ENCODE measurements at regions not wholly inside any gene's neighbourhood (a gene's known extent, or its start where the extent isn't known, plus 50 kb on each side); places are given as distances from the start of the nearest gene placed in this dataset.
A peak's percentile ranks its signal among the peaks of the same experiment; 100 is the strongest.

DNA sequence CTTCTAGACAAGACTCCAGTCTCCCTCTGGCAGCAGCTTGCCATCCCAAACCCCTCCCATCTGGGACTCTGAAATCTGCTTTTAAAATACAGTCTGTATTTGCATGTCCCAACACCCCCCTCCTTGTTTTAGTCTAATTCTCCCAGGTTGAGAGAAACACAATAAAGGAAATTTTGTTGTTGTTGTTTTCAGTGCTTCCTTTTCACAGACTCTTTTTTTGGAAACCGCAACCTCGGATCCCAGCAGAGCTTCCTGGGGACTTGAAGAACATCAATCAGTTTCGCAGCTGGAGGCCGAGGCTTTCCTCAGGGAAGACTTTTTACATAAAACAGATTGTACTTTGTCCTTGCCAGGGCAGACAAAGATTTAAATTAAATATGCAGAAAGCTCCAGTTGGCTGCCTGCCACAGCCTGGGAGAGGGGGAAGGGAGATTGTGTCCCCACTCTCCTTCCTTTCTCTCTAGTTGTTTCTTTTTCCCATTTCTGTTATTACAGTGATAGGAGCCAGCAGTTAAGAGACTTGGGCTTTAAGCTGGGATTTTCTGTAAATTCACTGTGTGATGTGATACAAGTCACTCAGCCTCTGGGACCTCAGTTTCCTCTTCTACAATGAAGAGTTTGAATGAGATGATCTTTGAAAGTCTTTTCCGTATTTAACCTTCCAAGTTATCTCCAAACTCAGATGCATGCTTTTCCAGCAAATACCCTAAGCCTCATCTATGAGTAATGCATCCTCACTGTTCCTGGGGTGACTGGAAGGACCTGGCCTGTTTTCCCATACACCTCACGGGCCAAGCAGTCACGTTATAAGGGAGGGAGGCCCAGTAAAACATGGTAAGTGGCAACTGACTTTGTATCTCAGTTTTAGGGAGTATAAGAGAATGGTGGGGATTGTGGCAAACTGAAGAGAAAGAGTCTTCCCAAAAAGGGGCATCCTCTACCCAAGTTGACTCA, 192.3 kb downstream of the REEP3 start (continued):
- TF ChIP-seq, protein P1, sequence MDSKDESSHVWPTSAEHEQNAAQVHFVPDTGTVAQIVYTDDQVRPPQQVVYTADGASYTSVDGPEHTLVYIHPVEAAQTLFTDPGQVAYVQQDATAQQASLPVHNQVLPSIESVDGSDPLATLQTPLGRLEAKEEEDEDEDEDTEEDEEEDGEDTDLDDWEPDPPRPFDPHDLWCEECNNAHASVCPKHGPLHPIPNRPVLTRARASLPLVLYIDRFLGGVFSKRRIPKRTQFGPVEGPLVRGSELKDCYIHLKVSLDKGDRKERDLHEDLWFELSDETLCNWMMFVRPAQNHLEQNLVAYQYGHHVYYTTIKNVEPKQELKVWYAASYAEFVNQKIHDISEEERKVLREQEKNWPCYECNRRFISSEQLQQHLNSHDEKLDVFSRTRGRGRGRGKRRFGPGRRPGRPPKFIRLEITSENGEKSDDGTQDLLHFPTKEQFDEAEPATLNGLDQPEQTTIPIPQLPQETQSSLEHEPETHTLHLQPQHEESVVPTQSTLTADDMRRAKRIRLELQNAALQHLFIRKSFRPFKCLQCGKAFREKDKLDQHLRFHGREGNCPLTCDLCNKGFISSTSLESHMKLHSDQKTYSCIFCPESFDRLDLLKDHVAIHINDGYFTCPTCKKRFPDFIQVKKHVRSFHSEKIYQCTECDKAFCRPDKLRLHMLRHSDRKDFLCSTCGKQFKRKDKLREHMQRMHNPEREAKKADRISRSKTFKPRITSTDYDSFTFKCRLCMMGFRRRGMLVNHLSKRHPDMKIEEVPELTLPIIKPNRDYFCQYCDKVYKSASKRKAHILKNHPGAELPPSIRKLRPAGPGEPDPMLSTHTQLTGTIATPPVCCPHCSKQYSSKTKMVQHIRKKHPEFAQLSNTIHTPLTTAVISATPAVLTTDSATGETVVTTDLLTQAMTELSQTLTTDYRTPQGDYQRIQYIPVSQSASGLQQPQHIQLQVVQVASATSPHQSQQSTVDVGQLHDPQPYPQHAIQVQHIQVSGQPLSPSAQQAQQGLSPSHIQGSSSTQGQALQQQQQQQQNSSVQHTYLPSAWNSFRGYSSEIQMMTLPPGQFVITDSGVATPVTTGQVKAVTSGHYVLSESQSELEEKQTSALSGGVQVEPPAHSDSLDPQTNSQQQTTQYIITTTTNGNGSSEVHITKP (tag by site-specific recombination; IDR thresholded peaks at IDR 0.05): peak; percentile 75
- TF ChIP-seq ZNF600 (tag by site-specific recombination; IDR thresholded peaks at IDR 0.05): no peak
- peak; percentile 72 for TF ChIP-seq ZNF423 (tag by site-specific recombination; IDR thresholded peaks at IDR 0.05)
- no peak for TF ChIP-seq ZNF785 (tag by site-specific recombination; IDR thresholded peaks at IDR 0.05)
- no peak for TF ChIP-seq ZFP3 (tag by site-specific recombination; IDR thresholded peaks at IDR 0.05; ENCODE audit: low read depth)
- TF ChIP-seq FEZF1 (tag by site-specific recombination; IDR thresholded peaks at IDR 0.05): peak; percentile 91
- no peak for TF ChIP-seq ZNF324 (tag by site-specific recombination; IDR thresholded peaks at IDR 0.05)
- TF ChIP-seq, protein P2, sequence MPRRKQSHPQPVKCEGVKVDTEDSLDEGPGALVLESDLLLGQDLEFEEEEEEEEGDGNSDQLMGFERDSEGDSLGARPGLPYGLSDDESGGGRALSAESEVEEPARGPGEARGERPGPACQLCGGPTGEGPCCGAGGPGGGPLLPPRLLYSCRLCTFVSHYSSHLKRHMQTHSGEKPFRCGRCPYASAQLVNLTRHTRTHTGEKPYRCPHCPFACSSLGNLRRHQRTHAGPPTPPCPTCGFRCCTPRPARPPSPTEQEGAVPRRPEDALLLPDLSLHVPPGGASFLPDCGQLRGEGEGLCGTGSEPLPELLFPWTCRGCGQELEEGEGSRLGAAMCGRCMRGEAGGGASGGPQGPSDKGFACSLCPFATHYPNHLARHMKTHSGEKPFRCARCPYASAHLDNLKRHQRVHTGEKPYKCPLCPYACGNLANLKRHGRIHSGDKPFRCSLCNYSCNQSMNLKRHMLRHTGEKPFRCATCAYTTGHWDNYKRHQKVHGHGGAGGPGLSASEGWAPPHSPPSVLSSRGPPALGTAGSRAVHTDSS (tag by site-specific recombination; IDR thresholded peaks at IDR 0.05): 0 out of 2 replicates have a peak, but pooled peaks have one; percentile 11
- TF ChIP-seq, protein P3, sequence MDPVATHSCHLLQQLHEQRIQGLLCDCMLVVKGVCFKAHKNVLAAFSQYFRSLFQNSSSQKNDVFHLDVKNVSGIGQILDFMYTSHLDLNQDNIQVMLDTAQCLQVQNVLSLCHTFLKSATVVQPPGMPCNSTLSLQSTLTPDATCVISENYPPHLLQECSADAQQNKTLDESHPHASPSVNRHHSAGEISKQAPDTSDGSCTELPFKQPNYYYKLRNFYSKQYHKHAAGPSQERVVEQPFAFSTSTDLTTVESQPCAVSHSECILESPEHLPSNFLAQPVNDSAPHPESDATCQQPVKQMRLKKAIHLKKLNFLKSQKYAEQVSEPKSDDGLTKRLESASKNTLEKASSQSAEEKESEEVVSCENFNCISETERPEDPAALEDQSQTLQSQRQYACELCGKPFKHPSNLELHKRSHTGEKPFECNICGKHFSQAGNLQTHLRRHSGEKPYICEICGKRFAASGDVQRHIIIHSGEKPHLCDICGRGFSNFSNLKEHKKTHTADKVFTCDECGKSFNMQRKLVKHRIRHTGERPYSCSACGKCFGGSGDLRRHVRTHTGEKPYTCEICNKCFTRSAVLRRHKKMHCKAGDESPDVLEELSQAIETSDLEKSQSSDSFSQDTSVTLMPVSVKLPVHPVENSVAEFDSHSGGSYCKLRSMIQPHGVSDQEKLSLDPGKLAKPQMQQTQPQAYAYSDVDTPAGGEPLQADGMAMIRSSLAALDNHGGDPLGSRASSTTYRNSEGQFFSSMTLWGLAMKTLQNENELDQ (tag by site-specific recombination; IDR thresholded peaks at IDR 0.05; ENCODE audit: low read depth): no peak
- TF ChIP-seq ZNF311 (tag by site-specific recombination; IDR thresholded peaks at IDR 0.05; ENCODE audit: borderline replicate concordance): no peak
- no peak for TF ChIP-seq SCRT1 (tag by site-specific recombination; IDR thresholded peaks at IDR 0.05; ENCODE audit: borderline replicate concordance)
- TF ChIP-seq ZSCAN16 (tag by site-specific recombination; IDR thresholded peaks at IDR 0.05): no peak
- no peak for TF ChIP-seq ZNF24 (tag by site-specific recombination; IDR thresholded peaks at IDR 0.05)
- TF ChIP-seq, protein P4, sequence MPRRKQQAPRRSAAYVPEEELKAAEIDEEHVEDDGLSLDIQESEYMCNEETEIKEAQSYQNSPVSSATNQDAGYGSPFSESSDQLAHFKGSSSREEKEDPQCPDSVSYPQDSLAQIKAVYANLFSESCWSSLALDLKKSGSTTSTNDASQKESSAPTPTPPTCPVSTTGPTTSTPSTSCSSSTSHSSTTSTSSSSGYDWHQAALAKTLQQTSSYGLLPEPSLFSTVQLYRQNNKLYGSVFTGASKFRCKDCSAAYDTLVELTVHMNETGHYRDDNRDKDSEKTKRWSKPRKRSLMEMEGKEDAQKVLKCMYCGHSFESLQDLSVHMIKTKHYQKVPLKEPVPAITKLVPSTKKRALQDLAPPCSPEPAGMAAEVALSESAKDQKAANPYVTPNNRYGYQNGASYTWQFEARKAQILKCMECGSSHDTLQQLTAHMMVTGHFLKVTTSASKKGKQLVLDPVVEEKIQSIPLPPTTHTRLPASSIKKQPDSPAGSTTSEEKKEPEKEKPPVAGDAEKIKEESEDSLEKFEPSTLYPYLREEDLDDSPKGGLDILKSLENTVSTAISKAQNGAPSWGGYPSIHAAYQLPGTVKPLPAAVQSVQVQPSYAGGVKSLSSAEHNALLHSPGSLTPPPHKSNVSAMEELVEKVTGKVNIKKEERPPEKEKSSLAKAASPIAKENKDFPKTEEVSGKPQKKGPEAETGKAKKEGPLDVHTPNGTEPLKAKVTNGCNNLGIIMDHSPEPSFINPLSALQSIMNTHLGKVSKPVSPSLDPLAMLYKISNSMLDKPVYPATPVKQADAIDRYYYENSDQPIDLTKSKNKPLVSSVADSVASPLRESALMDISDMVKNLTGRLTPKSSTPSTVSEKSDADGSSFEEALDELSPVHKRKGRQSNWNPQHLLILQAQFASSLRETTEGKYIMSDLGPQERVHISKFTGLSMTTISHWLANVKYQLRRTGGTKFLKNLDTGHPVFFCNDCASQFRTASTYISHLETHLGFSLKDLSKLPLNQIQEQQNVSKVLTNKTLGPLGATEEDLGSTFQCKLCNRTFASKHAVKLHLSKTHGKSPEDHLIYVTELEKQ (tag by site-specific recombination; IDR thresholded peaks at IDR 0.05; ENCODE audit: borderline replicate concordance): peak; percentile 37; the same call in 1 of the 2 replicates
- TF ChIP-seq ZNF677 (tag by site-specific recombination; IDR thresholded peaks at IDR 0.05): no peak
- peak; percentile 53; the same call in 1 of the 2 replicates for TF ChIP-seq ZNF394 (tag by site-specific recombination; IDR thresholded peaks at IDR 0.05; ENCODE audit: borderline replicate concordance)
- peak; percentile 87 for TF ChIP-seq ZNF664 (tag by site-specific recombination; IDR thresholded peaks at IDR 0.05)
- no peak for TF ChIP-seq ZNF529 (tag by site-specific recombination; IDR thresholded peaks at IDR 0.05; ENCODE audit: insufficient replicate concordance)
- TF ChIP-seq ZNF426 (tag by site-specific recombination; IDR thresholded peaks at IDR 0.05): no peak
- TF ChIP-seq, protein P5, sequence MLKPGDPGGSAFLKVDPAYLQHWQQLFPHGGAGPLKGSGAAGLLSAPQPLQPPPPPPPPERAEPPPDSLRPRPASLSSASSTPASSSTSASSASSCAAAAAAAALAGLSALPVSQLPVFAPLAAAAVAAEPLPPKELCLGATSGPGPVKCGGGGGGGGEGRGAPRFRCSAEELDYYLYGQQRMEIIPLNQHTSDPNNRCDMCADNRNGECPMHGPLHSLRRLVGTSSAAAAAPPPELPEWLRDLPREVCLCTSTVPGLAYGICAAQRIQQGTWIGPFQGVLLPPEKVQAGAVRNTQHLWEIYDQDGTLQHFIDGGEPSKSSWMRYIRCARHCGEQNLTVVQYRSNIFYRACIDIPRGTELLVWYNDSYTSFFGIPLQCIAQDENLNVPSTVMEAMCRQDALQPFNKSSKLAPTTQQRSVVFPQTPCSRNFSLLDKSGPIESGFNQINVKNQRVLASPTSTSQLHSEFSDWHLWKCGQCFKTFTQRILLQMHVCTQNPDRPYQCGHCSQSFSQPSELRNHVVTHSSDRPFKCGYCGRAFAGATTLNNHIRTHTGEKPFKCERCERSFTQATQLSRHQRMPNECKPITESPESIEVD (tag by site-specific recombination; IDR thresholded peaks at IDR 0.05): peak; percentile 100
- no peak for TF ChIP-seq ZNF155 (tag by site-specific recombination; IDR thresholded peaks at IDR 0.05)
- no peak for TF ChIP-seq ZNF16 (tag by site-specific recombination; IDR thresholded peaks at IDR 0.05; ENCODE audit: low read depth)
- TF ChIP-seq, protein P6, sequence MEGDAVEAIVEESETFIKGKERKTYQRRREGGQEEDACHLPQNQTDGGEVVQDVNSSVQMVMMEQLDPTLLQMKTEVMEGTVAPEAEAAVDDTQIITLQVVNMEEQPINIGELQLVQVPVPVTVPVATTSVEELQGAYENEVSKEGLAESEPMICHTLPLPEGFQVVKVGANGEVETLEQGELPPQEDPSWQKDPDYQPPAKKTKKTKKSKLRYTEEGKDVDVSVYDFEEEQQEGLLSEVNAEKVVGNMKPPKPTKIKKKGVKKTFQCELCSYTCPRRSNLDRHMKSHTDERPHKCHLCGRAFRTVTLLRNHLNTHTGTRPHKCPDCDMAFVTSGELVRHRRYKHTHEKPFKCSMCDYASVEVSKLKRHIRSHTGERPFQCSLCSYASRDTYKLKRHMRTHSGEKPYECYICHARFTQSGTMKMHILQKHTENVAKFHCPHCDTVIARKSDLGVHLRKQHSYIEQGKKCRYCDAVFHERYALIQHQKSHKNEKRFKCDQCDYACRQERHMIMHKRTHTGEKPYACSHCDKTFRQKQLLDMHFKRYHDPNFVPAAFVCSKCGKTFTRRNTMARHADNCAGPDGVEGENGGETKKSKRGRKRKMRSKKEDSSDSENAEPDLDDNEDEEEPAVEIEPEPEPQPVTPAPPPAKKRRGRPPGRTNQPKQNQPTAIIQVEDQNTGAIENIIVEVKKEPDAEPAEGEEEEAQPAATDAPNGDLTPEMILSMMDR (tag by site-specific recombination; IDR thresholded peaks at IDR 0.05): no peak
